Neural progenitor cell (in vitro differentiated cells): ENCODE measurements at regions not wholly inside any gene's neighbourhood (a gene's known extent, or its start where the extent isn't known, plus 50 kb on each side); places are given as distances from the start of the nearest gene placed in this dataset.

ENCODE experiments used
- CTCF ChIP-seq: fragments of 200-600 bp; sonication (generic); IDR thresholded peaks from 2 replicates; pipeline ENCODE4 v1.5.1; 2017; ENCODE audit warnings: antibody characterized with exemption, mild to moderate bottlenecking
- EZH2phosphoT487 ChIP-seq: fragments of 200-600 bp; sonication (generic); IDR thresholded peaks from 2 replicates; pipeline ENCODE4 v1.6.1; 2017; ENCODE audit warnings: antibody characterized with exemption

GRCh38 chr10:34001087-34001580 is 666.7 kb upstream of the NRP1 start:
- no peak for TF ChIP-seq EZH2phosphoT487
- no peak for TF ChIP-seq CTCF
